Erythroblast (primary cell): ENCODE measurements at regions not wholly inside any gene's neighbourhood (a gene's known extent, or its start where the extent isn't known, plus 50 kb on each side); places are given as distances from the start of the nearest gene placed in this dataset.

Experiments
- GATA1 ChIP-seq: IDR thresholded peaks from 2 replicates; pipeline ENCODE4 v1.6.1; 2011; ENCODE audit warnings: low read depth, mild to moderate bottlenecking, control low read depth, low read length, moderate library complexity
- POLR2A ChIP-seq: IDR thresholded peaks from 2 replicates; pipeline ENCODE4 v1.6.1; 2011; ENCODE audit warnings: mild to moderate bottlenecking, low read length

- TF ChIP-seq POLR2A (no peak), GATA1 (no peak)
Measured at GRCh38 chr2:19536136-19536535, 177.7 kb upstream of the OSR1 start.
